Gastrocnemius medialis (tissue), 4 donors: ENCODE measurements at regions not wholly inside any gene's neighbourhood (a gene's known extent, or its start where the extent isn't known, plus 50 kb on each side); places are given as distances from the start of the nearest gene placed in this dataset.

ENCODE experiments used
- ATAC-seq, 2 donors: fragments of 150-250 bp; one replicate each; pipeline ENCODE4 v1.9.1; 2016
- DNase-seq, 2 donors: peaks; one replicate each; pipeline ENCODE4 v3.0.0-alpha.2; 2019
- H3K27ac ChIP-seq, 4 donors: fragments of 200-600 bp; sonication (generic); 1 replicate in 1 of 4; 2 replicates in 3 of 4; pipeline ENCODE4 v1.5.1; 2016 to 2018; ENCODE audit warnings: mild to moderate bottlenecking in 2 of 4, moderate library complexity in 1 of 4
- H3K27me3 ChIP-seq, 3 donors: fragments of 200-600 bp; sonication (generic) in 2 of 3; 1 replicate in 1 of 3; 2 replicates in 2 of 3; pipeline versions ENCODE4 v1.5.1 to v1.6.0; 2016 to 2019; ENCODE audit warnings: mild to moderate bottlenecking in 1 of 3, moderate library complexity in 1 of 3
- H3K36me3 ChIP-seq, 2 donors: fragments of 200-600 bp; sonication (generic) in 1 of 2; one replicate each; pipeline ENCODE4 v1.5.1; 2017 to 2018
- H3K4me1 ChIP-seq, 2 donors: fragments of 200-600 bp; sonication (generic) in 1 of 2; one replicate each; pipeline ENCODE4 v1.5.1; 2016 to 2017; ENCODE audit warnings: mild to moderate bottlenecking in 2 of 2
- H3K4me3 ChIP-seq, 4 donors: fragments of 200-600 bp; sonication (generic) in 3 of 4; 1 replicate in 1 of 4; 2 replicates in 3 of 4; pipeline ENCODE4 v1.5.1; 2016 to 2019; ENCODE audit warnings: mild to moderate bottlenecking in 2 of 4
- H3K9me3 ChIP-seq, 3 donors: fragments of 200-600 bp; sonication (generic) in 2 of 3; 1 replicate in 1 of 3; 2 replicates in 2 of 3; pipeline ENCODE4 v1.5.1; 2016 to 2019
- POLR2A ChIP-seq, 2 donors: fragments of 450-650 bp; IDR thresholded peaks; one replicate each; pipeline ENCODE4 v1.6.1; 2017; ENCODE audit warnings: antibody characterized with exemption in 2 of 2, mild to moderate bottlenecking in 2 of 2, moderate library complexity in 2 of 2
- in situ Hi-C, 4 donors: fragments of 200-750 bp; cut with MboI; loops; one replicate each; pipeline versions ENCODE4 v1.15.0 to v1.8.0; 2017; ENCODE audit warnings: low sequenced_read_pairs in 4 of 4
- intact Hi-C: fragments of 100-400 bp; cut with DNase I; formaldehyde crosslinking; loops from one replicate; pipeline ENCODE4 v1.15.1; 2023; ENCODE audit warnings: low total_unique reads
- TF ChIP-seq, protein P1 (sequence below), 5 experiments: fragments of 450-650 bp in 3 of 5; fragments of 200-600 bp in 2 of 5; sonication (generic) in 2 of 5; IDR thresholded peaks in 4 of 5; conservative IDR thresholded peaks in 1 of 5; 1 replicate in 4 of 5; 2 replicates in 1 of 5; pipeline ENCODE4 v1.5.1; 2016 to 2019; ENCODE audit warnings: antibody characterized with exemption in 5 of 5, mild to moderate bottlenecking in 3 of 5, moderate library complexity in 3 of 5

DNA sequence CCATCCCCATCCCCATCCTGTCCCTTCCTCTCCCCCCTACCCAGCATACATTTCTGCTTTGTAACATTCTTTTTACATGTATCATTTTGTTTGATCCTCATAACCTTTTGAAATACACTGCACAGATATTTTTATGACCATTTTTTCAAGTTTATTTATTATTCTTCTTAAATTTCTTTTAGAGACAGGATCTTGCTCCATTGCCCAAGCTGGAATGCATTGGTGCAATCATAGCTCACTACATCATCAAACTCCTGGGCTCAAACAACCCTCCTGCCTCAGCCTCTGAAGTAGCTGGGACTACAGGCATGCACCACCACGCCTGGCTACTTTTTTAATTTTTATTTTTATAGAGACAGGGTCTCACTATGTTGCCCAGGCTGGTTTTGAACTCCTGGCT is 99.4 kb upstream of the AKIP1 start:
- no peak for TF ChIP-seq POLR2A (IDR thresholded peaks at IDR 0.05)
- Histone ChIP-seq H3K9me3 (no peaks in the 10 kb centered on the region), H3K4me1 (peaks cover 43 to 57% of the 10 kb centered on the region in 2 donors), H3K27me3 (no peaks in the 10 kb centered on the region), H3K4me3 (no peak overlapping the region), H3K36me3 (no peaks in the 10 kb centered on the region), H3K27ac (peak overlapping the region in 3 of 4 donors; percentile 78 to 84 (median 81))
- ATAC-seq: no peak
- DNase-seq: no peak
- intact Hi-C loops: loop anchor here (2.0 to 10.0 kb wide), 3 partner anchors 94 to 547 kb away; partner anchors contain the start of genes LMO1 and TMEM9B
- in situ Hi-C loops: loop anchor here in 3 of 4 donors (10.0 to 25.0 kb wide), 3 partner anchors 117 to 127 kb away; partner anchors contain the start of genes RPL27A (in 2 of the 3) and TRIM66 (in 2 of the 3)

DNA sequence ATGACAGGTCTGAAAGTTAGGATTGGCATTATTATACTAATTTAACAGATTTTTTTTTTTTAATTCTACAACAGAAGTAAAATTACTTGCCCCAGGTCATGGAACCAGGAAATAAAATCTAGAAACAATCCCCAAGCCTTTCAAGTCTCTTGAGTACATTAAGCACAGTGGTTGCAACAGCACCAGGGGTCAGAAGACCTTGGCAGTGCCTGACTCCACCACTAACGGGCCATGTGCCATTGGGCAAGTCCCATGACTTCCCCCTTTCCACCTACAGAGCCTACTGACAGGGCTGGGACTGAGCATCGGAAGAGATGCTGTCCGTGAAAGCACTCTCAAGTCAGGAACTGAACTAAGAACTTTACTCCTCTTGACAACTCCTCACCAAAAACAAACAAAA is 98.6 kb upstream of the AKIP1 start:
- peak in 1 of 2 donors; percentile 68 for DNase-seq
- in situ Hi-C loops (loop anchor here in 3 of 4 donors (10.0 to 25.0 kb wide), 3 partner anchors 118 to 128 kb away; partner anchors contain the start of genes RPL27A (in 2 of the 3) and TRIM66 (in 2 of the 3)), intact Hi-C loops (loop anchor here (5.0 to 10.0 kb wide), 2 partner anchors 95 to 548 kb away; partner anchors contain the start of gene LMO1)
- peaks cover 37 to 51% of the 10 kb centered on the region in 2 donors for H3K4me1 ChIP-seq
- H3K27ac ChIP-seq: peak overlapping the region in 3 of 4 donors; percentile 5 to 84 (median 78)
- H3K27me3 ChIP-seq: no peaks in the 10 kb centered on the region
- H3K9me3 ChIP-seq: no peaks in the 10 kb centered on the region
- no peaks in the 10 kb centered on the region for H3K36me3 ChIP-seq
- ATAC-seq: no peak
- TF ChIP-seq, protein P1, sequence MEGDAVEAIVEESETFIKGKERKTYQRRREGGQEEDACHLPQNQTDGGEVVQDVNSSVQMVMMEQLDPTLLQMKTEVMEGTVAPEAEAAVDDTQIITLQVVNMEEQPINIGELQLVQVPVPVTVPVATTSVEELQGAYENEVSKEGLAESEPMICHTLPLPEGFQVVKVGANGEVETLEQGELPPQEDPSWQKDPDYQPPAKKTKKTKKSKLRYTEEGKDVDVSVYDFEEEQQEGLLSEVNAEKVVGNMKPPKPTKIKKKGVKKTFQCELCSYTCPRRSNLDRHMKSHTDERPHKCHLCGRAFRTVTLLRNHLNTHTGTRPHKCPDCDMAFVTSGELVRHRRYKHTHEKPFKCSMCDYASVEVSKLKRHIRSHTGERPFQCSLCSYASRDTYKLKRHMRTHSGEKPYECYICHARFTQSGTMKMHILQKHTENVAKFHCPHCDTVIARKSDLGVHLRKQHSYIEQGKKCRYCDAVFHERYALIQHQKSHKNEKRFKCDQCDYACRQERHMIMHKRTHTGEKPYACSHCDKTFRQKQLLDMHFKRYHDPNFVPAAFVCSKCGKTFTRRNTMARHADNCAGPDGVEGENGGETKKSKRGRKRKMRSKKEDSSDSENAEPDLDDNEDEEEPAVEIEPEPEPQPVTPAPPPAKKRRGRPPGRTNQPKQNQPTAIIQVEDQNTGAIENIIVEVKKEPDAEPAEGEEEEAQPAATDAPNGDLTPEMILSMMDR (IDR thresholded peaks at IDR 0.05 in 4 of 5, conservative IDR thresholded peaks at IDR 0.05 in 1 of 5): no peak
- no peak for TF ChIP-seq POLR2A (IDR thresholded peaks at IDR 0.05)
- no peak overlapping the region for H3K4me3 ChIP-seq

DNA sequence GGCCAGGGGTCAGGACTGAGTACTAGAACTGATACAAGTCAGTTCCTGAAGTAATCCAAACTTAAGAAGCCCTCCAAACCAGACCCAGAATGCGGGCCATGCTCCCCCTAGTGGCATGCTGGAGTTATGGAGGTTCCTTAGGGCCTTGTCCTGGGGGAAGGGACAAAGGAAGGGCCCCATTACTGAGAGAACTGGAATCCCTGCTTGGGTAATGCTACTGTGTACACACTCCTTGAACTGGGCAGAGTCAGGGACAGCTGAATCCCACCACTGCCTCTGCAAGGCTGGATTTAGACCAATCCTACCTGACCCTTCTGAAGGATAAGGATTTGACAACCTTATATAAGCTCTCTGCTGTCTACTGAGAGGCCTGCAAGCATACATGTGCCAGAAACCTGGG is 97.3 kb upstream of the AKIP1 start:
- Histone ChIP-seq H3K27me3 (no peaks in the 10 kb centered on the region), H3K9me3 (no peaks in the 10 kb centered on the region), H3K36me3 (no peaks in the 10 kb centered on the region), H3K4me1 (peaks cover 24 to 39% of the 10 kb centered on the region in 2 donors), H3K27ac (peak overlapping the region; percentile 17 to 57 (median 50)), H3K4me3 (no peak overlapping the region)
- DNase-seq: peak; percentile 48 to 69
- intact Hi-C loops (loop anchor here (1.0 to 10.0 kb wide), 3 partner anchors 96 to 549 kb away; partner anchors contain the start of genes LMO1, RPL27A and TRIM66), in situ Hi-C loops (loop anchor here in 3 of 4 donors (10.0 to 25.0 kb wide), 3 partner anchors 119 to 129 kb away; partner anchors contain the start of genes RPL27A (in 2 of the 3) and TRIM66 (in 2 of the 3))
- peak; percentile 47 to 75 for ATAC-seq
- TF ChIP-seq POLR2A (IDR thresholded peaks at IDR 0.05): no peak
- TF ChIP-seq, protein P1 (IDR thresholded peaks at IDR 0.05 in 4 of 5, conservative IDR thresholded peaks at IDR 0.05 in 1 of 5): peak; percentile 71 to 86 (median 76)

DNA sequence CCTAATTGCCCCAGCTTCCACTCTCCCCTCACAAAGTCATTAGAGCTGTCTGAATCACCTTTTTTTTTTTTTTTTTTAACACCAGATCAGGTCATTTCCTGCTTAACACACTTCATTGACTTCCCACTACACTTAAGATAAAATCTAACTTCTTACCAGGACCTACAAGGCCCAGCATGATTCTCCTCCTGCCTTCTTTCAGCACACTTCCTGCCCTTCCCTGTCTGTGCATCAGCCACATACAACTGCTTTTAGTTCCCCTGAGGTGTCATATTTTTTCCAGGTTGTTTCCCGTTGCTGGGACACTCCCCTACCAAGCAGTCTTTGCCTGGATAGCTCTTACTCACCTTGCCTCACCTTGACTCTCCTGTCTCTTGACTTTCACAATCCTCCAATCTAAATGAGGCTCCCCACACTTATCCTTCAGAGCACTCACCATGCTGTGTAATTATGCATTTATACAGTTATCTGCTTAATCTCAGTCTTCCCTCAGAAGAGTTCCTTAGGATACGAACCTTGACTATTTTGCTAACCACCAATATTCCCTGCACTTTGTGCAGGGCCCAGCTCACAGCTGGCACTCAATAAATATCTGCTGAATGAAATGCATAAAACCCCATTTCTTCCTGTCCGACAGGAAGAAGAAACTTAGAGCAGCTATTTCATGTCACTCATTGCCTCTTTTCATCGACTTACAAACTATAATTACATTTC is 96.6 kb upstream of the AKIP1 start:
- in situ Hi-C loops (loop anchor here in 3 of 4 donors (10.0 to 25.0 kb wide), 3 partner anchors 120 to 130 kb away; partner anchors contain the start of genes RPL27A (in 2 of the 3) and TRIM66 (in 2 of the 3)), intact Hi-C loops (loop anchor here (5.0 to 10.0 kb wide), 2 partner anchors 97 to 550 kb away; partner anchors contain the start of gene LMO1)
- TF ChIP-seq POLR2A (IDR thresholded peaks at IDR 0.05): no peak
- TF ChIP-seq, protein P1 (IDR thresholded peaks at IDR 0.05 in 4 of 5, conservative IDR thresholded peaks at IDR 0.05 in 1 of 5): no peak
- Histone ChIP-seq H3K4me3 (no peak overlapping the region), H3K36me3 (no peaks in the 10 kb centered on the region), H3K4me1 (peaks cover 19 to 31% of the 10 kb centered on the region in 2 donors), H3K27me3 (no peaks in the 10 kb centered on the region), H3K9me3 (no peaks in the 10 kb centered on the region), H3K27ac (peak overlapping the region in 2 of 4 donors; percentile 17 to 57)
- DNase-seq (no peak), ATAC-seq (no peak)

DNA sequence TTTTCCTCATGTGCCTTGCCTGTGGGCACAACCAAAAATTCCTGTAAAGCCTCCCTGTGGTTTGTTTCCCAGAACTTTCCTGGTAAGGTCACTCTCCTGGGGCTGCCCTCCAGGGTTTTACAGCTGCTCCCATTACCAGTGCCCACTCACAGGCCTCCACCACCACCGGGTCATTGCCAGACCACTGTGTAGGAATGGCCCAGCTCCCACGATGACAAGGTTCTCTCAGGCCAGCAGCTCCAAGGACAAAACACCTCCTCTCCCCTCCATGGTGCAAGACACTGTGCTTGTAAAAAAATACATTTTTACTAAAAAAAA is 96.1 kb upstream of the AKIP1 start:
- no peaks in the 10 kb centered on the region for H3K9me3 ChIP-seq
- no peaks in the 10 kb centered on the region for H3K27me3 ChIP-seq
- ATAC-seq: no peak
- intact Hi-C loops (loop anchor here (5.0 to 10.0 kb wide), 2 partner anchors 98 to 550 kb away; partner anchors contain the start of gene LMO1), in situ Hi-C loops (loop anchor here in 3 of 4 donors (10.0 to 25.0 kb wide), 3 partner anchors 120 to 130 kb away; partner anchors contain the start of genes RPL27A (in 2 of the 3) and TRIM66 (in 2 of the 3))
- TF ChIP-seq, protein P1 (IDR thresholded peaks at IDR 0.05 in 4 of 5, conservative IDR thresholded peaks at IDR 0.05 in 1 of 5): no peak
- TF ChIP-seq POLR2A (IDR thresholded peaks at IDR 0.05): no peak
- H3K36me3 ChIP-seq: no peaks in the 10 kb centered on the region
- peaks cover 14 to 26% of the 10 kb centered on the region in 2 donors for H3K4me1 ChIP-seq
- no peak overlapping the region for H3K4me3 ChIP-seq
- peak overlapping the region in 1 of 4 donors; percentile 57 for H3K27ac ChIP-seq
- DNase-seq: no peak
